Left ventricle myocardium inferior (tissue), 1 donor: ENCODE measurements at regions not wholly inside any gene's neighbourhood (a gene's known extent, or its start where the extent isn't known, plus 50 kb on each side); places are given as distances from the start of the nearest gene placed in this dataset.

ENCODE experiments used
- DNase-seq: peaks from one replicate; pipeline ENCODE4 v3.0.0-alpha.2; 2020
- H3K27ac ChIP-seq: fragments of 200-600 bp; replicated peaks from 2 replicates; pipeline ENCODE4 v1.8.0; 2021
- H3K27me3 ChIP-seq: fragments of 200-600 bp; 2 replicates; pipeline ENCODE4 v1.8.0; 2021; ENCODE audit warnings: low read depth
- H3K36me3 ChIP-seq: fragments of 200-600 bp; 2 replicates; pipeline ENCODE4 v1.8.0; 2021
- H3K4me1 ChIP-seq: fragments of 200-600 bp; 2 replicates; pipeline ENCODE4 v1.8.0; 2021
- H3K4me3 ChIP-seq: fragments of 200-600 bp; 2 replicates; pipeline ENCODE4 v1.8.0; 2021; ENCODE audit warnings: mild to moderate bottlenecking, moderate library complexity
- H3K9me3 ChIP-seq: fragments of 200-600 bp; replicated peaks from 2 replicates; pipeline ENCODE4 v1.8.0; 2021
- CTCF ChIP-seq: fragments of 200-600 bp; IDR thresholded peaks from 2 replicates; pipeline ENCODE4 v1.8.0; 2021; ENCODE audit warnings: antibody characterized with exemption, mild to moderate bottlenecking, borderline replicate concordance
- intact Hi-C: fragments of 100-400 bp; cut with micrococcal nuclease; formaldehyde crosslinking; loops from one replicate; pipeline ENCODE4 v1.11.0; 2022
- donor health status: DM: no; HTN: yes; CAD: no; lungs with severe emphysema.

DNA sequence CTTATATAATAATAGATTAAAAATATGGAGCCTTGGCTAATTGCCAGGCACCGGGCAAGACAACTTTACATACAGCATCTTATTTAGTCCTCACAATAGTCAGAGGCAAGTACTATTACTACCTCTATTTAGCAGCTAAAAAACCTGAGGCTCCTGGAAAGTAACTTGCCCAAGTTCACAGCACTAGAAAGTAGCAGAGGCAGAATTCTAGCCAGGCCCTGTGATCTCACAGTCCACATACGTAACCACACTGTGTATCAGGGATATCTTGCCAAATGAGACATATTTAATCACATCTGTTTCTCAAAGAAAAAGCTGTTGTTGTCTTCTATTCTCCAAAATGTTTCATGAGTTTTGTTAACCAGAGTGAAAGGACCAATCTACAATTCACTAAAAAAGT lies 378.5 kb downstream of the PLPP3 start:
- intact Hi-C loops = no loop called here

GRCh38 chr1:56200442-56200841 lies 378.9 kb downstream of the PLPP3 start:
- Histone ChIP-seq H3K27me3 (no peaks in the 10 kb centered on the region), H3K27ac (no peak overlapping the region), H3K36me3 (no peaks in the 10 kb centered on the region), H3K4me3 (no peak overlapping the region), H3K9me3 (no peaks in the 10 kb centered on the region), H3K4me1 (peaks cover 49% of the 10 kb centered on the region)
- intact Hi-C loops = no loop called here
- DNase-seq = no peak
- no peak for TF ChIP-seq CTCF

More for the DNA sequence above, 378.5 kb downstream of the PLPP3 start:
- TF ChIP-seq CTCF = no peak
- no peaks in the 10 kb centered on the region for H3K27me3 ChIP-seq
- H3K4me3 ChIP-seq = no peak overlapping the region
- H3K9me3 ChIP-seq = no peaks in the 10 kb centered on the region
- no peak overlapping the region for H3K27ac ChIP-seq
- peaks cover 48% of the 10 kb centered on the region for H3K4me1 ChIP-seq
- no peak for DNase-seq
- H3K36me3 ChIP-seq = no peaks in the 10 kb centered on the region

GRCh38 chr1:56199956-56200355 lies 379.4 kb downstream of the PLPP3 start:
- Histone ChIP-seq H3K27me3 (no peaks in the 10 kb centered on the region), H3K9me3 (no peaks in the 10 kb centered on the region), H3K4me1 (peaks cover 49% of the 10 kb centered on the region), H3K4me3 (no peak overlapping the region), H3K36me3 (no peaks in the 10 kb centered on the region), H3K27ac (no peak overlapping the region)
- TF ChIP-seq CTCF = no peak
- intact Hi-C loops = loop anchor here (5.0 to 10.0 kb wide), 2 partner anchors 92 to 375 kb away; partner anchors contain the start of gene PLPP3
- DNase-seq = no peak

DNA sequence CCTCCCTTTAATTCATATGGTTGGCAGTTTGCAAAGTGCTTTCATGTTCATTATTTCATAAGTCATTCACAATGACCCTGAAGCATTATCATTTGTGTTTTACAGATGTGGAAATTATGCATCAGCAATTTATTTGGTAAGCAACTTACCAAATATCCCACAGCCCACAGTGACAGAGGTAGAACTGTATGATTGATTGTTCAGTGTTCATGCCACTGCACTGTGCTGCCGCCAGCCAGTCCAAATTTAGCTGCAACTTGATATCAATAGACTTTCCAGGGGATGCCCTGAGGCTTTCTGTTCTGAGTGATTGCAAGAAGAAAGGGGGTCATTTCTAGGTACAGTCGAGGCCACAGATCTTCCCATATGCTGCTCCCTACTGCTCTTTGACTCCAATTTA lies 380.3 kb downstream of the PLPP3 start:
- H3K27ac ChIP-seq = no peak overlapping the region
- H3K27me3 ChIP-seq = no peaks in the 10 kb centered on the region
- DNase-seq = no peak
- no peak overlapping the region for H3K4me3 ChIP-seq
- intact Hi-C loops = loop anchor here (5.0 to 10.0 kb wide), 2 partner anchors 93 to 376 kb away; partner anchors contain the start of gene PLPP3
- peaks cover 49% of the 10 kb centered on the region for H3K4me1 ChIP-seq
- no peak for TF ChIP-seq CTCF
- no peaks in the 10 kb centered on the region for H3K36me3 ChIP-seq
- no peaks in the 10 kb centered on the region for H3K9me3 ChIP-seq

- no peak overlapping the region for H3K27ac ChIP-seq
- peaks cover 49% of the 10 kb centered on the region for H3K4me1 ChIP-seq
- DNase-seq = no peak
- H3K9me3 ChIP-seq = no peaks in the 10 kb centered on the region
- no peak overlapping the region for H3K4me3 ChIP-seq
- H3K36me3 ChIP-seq = no peaks in the 10 kb centered on the region
- intact Hi-C loops = loop anchor here (5.0 to 10.0 kb wide), 2 partner anchors 94 to 377 kb away; partner anchors contain the start of gene PLPP3
- no peaks in the 10 kb centered on the region for H3K27me3 ChIP-seq
- TF ChIP-seq CTCF = no peak
These were observed 381.4 kb downstream of the PLPP3 start for GRCh38 chr1:56197946-56198345.

DNA sequence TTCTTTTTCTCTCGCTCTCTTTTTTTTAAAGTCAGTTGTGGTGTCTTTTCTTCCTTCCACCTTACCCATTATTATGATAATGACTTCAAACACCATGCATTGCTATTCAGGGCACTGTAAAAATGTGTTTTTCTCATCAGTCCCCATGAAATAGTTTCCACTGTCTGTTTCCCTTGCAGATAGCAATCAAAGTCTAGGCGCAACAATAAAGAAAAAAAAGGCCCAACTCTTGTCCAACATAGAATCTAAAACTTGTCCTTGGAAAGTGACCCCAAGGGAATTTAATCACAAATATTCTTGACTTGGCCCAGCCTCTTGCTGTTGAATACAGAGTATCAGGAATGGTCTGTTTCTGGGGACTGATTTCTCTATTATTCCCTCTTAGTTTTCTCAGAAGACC lies 382.5 kb downstream of the PLPP3 start:
- no peak overlapping the region for H3K4me3 ChIP-seq
- intact Hi-C loops = loop anchor here (5.0 to 10.0 kb wide), 2 partner anchors 95 to 378 kb away; partner anchors contain the start of gene PLPP3
- H3K4me1 ChIP-seq = peaks cover 49% of the 10 kb centered on the region
- H3K9me3 ChIP-seq = no peaks in the 10 kb centered on the region
- H3K27ac ChIP-seq = peak overlapping the region; percentile 72
- H3K36me3 ChIP-seq = no peaks in the 10 kb centered on the region
- no peak for DNase-seq
- no peak for TF ChIP-seq CTCF
- no peaks in the 10 kb centered on the region for H3K27me3 ChIP-seq
